Trophoblast cell (in vitro differentiated cells and primary cell): ENCODE measurements at regions not wholly inside any gene's neighbourhood (a gene's known extent, or its start where the extent isn't known, plus 50 kb on each side); places are given as distances from the start of the nearest gene placed in this dataset.

Experiments
- DNase-seq, 2 donors: peaks; one replicate each; pipeline ENCODE4 v3.0.0-alpha.2; 2016
- H2AFZ ChIP-seq: 2 replicates; pipeline ENCODE4 v1.6.1; 2013; ENCODE audit warnings: low read length, moderate library complexity, mild to moderate bottlenecking; ENCODE audit not compliant: insufficient read depth, poor library complexity
- H2AK5ac ChIP-seq: 2 replicates; pipeline ENCODE4 v1.6.1; 2013; ENCODE audit warnings: mild to moderate bottlenecking, low read length
- H2BK120ac ChIP-seq: 2 replicates; pipeline ENCODE4 v1.6.1; 2013; ENCODE audit warnings: low read length, mild to moderate bottlenecking, moderate library complexity; ENCODE audit not compliant: insufficient read depth, poor library complexity
- H2BK12ac ChIP-seq: 2 replicates; pipeline ENCODE4 v1.6.1; 2013; ENCODE audit warnings: mild to moderate bottlenecking, low read length, moderate library complexity
- H2BK5ac ChIP-seq: 2 replicates; pipeline ENCODE4 v1.6.1; 2013; ENCODE audit warnings: low read length, low read depth, moderate library complexity, mild to moderate bottlenecking; ENCODE audit not compliant: poor library complexity
- H3K14ac ChIP-seq: 2 replicates; pipeline ENCODE4 v1.6.1; 2013; ENCODE audit warnings: mild to moderate bottlenecking, low read length
- H3K18ac ChIP-seq: 2 replicates; pipeline ENCODE4 v1.6.1; 2013; ENCODE audit warnings: mild to moderate bottlenecking, low read length
- H3K23ac ChIP-seq: 2 replicates; pipeline ENCODE4 v1.6.1; 2013; ENCODE audit warnings: low read length
- H3K27ac ChIP-seq: 2 replicates; pipeline ENCODE4 v1.5.1; 2013; ENCODE audit warnings: low read depth, mild to moderate bottlenecking, inconsistent platforms, low read length, moderate library complexity
- H3K27me3 ChIP-seq: 2 replicates; pipeline ENCODE4 v1.6.1; 2013; ENCODE audit warnings: inconsistent platforms, mild to moderate bottlenecking, low read length, moderate library complexity; ENCODE audit not compliant: insufficient read depth
- H3K36me3 ChIP-seq, 2 experiments: 1 replicate in 1 of 2; 2 replicates in 1 of 2; pipeline ENCODE4 v1.6.1; 2013; ENCODE audit warnings: low read length in 2 of 2, mild to moderate bottlenecking in 2 of 2, moderate library complexity in 1 of 2; ENCODE audit not compliant: insufficient read depth in 2 of 2, control insufficient read depth in 1 of 2
- H3K4ac ChIP-seq: 2 replicates; pipeline ENCODE4 v1.6.1; 2013; ENCODE audit warnings: low read depth, mild to moderate bottlenecking, low read length, moderate library complexity
- H3K4me1 ChIP-seq, 2 experiments: 1 replicate in 1 of 2; 2 replicates in 1 of 2; pipeline ENCODE4 v1.6.1; 2013; ENCODE audit warnings: low read length in 2 of 2, mild to moderate bottlenecking in 2 of 2, moderate library complexity in 1 of 2; ENCODE audit not compliant: insufficient read depth in 2 of 2, control insufficient read depth in 1 of 2
- H3K4me2 ChIP-seq: 2 replicates; pipeline ENCODE4 v1.6.1; 2013; ENCODE audit warnings: inconsistent platforms, mild to moderate bottlenecking, low read length, moderate library complexity
- H3K4me3 ChIP-seq: 2 replicates; pipeline ENCODE4 v1.5.1; 2013; ENCODE audit warnings: mild to moderate bottlenecking, low read depth, low read length, inconsistent platforms
- H3K79me1 ChIP-seq: one replicate; pipeline ENCODE4 v1.6.1; 2013; ENCODE audit warnings: low read length
- H3K79me2 ChIP-seq: 2 replicates; pipeline ENCODE4 v1.6.1; 2013; ENCODE audit warnings: low read length, mild to moderate bottlenecking; ENCODE audit not compliant: control insufficient read depth, insufficient read depth, poor library complexity
- H3K9ac ChIP-seq: 2 replicates; pipeline ENCODE4 v1.6.1; 2013; ENCODE audit warnings: mild to moderate bottlenecking, low read length
- H3K9me3 ChIP-seq: 2 replicates; pipeline ENCODE4 v1.6.1; 2013; ENCODE audit warnings: low read depth, mild to moderate bottlenecking, control low read depth, inconsistent platforms, low read length; ENCODE audit not compliant: insufficient read depth
- H4K12ac ChIP-seq: 2 replicates; pipeline ENCODE4 v1.6.1; 2013; ENCODE audit warnings: low read depth, mild to moderate bottlenecking, low read length, moderate library complexity
- H4K8ac ChIP-seq: 2 replicates; pipeline ENCODE4 v1.6.1; 2013; ENCODE audit warnings: low read depth, mild to moderate bottlenecking, low read length, moderate library complexity
- H4K91ac ChIP-seq: one replicate; pipeline ENCODE4 v1.6.1; 2013; ENCODE audit warnings: low read depth, mild to moderate bottlenecking, low read length, moderate library complexity
- WGBS: extraction: QIAGEN DNeasy Blood & Tissue Kit; methylation state at CpG from one replicate; pipeline ENCODE4 v1.1.7; 2013; ENCODE audit warnings: missing lambda C conversion rate; ENCODE audit not compliant: insufficient read length, insufficient coverage; ENCODE audit errors: extremely low coverage; 5-methylcytosine and 5-hydroxymethylcytosine counted together

DNA sequence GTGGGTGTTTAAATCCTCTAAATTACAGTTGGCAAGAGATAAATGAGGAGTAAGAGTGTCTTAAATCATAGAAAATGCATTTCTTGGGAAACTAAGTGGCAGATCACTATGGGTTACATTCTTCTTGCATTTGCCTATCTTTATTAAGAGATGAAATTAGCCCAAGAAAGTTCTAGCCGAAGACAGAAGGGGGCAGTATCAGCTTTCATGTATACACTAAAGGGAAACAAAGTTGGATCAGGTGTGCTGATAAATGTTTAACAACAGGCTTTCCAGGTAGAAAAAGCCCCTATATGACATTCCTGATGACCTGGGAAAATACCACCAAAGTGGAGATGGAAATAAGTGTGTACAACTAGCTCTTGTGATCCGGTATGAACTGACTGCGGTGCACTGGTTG is 81.9 kb upstream of the TLR4 start:
- H2BK120ac ChIP-seq: no peak overlapping the region
- no peaks in the 10 kb centered on the region for H3K4me1 ChIP-seq
- WGBS: no CpG with 5 or more reads among the region's 3 CpGs
- no peak overlapping the region for H3K4me3 ChIP-seq
- H3K79me2 ChIP-seq: no peaks in the 10 kb centered on the region
- no peaks in the 10 kb centered on the region for H3K79me1 ChIP-seq
- H2BK12ac ChIP-seq: no peak overlapping the region
- H3K27me3 ChIP-seq: no peaks in the 10 kb centered on the region
- H3K4me2 ChIP-seq: no peak overlapping the region
- no peak overlapping the region for H3K14ac ChIP-seq
- H2AK5ac ChIP-seq: no peak overlapping the region
- H3K9ac ChIP-seq: no peak overlapping the region
- H3K27ac ChIP-seq: no peak overlapping the region
- no peaks in the 10 kb centered on the region for H3K9me3 ChIP-seq
- H4K8ac ChIP-seq: no peak overlapping the region
- DNase-seq: no peak
- no peak overlapping the region for H4K91ac ChIP-seq
- no peak overlapping the region for H3K18ac ChIP-seq
- no peak overlapping the region for H2AFZ ChIP-seq
- no peaks in the 10 kb centered on the region for H3K36me3 ChIP-seq
- H3K4ac ChIP-seq: no peak overlapping the region
- H2BK5ac ChIP-seq: no peak overlapping the region
- no peak overlapping the region for H3K23ac ChIP-seq
- no peak overlapping the region for H4K12ac ChIP-seq

DNA sequence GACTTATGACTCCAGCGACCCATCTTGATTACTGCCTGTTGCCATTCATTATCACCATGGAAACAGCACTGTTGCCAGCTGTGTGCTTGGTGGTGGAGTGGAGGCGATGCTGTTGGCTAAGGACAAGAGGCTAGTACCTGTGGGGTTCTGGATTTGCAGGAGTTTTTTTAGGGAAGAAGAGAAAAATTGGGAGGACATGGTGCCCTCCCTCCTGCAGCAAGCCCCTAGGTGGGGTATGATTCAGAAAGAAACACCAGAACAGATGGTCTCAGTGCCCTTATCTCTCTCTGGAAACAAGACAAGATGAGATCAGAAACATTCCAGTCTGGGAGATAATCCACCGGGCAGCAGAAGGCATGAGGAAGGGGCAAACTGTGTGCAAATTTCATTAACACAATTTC is 87.8 kb upstream of the TLR4 start:
- H3K79me1 ChIP-seq: no peaks in the 10 kb centered on the region
- no peak overlapping the region for H3K4me2 ChIP-seq
- H3K23ac ChIP-seq: no peak overlapping the region
- no peak overlapping the region for H4K12ac ChIP-seq
- no peak overlapping the region for H3K18ac ChIP-seq
- H3K27ac ChIP-seq: no peak overlapping the region
- H2BK120ac ChIP-seq: no peak overlapping the region
- H3K9me3 ChIP-seq: no peaks in the 10 kb centered on the region
- no peak overlapping the region for H2BK5ac ChIP-seq
- H2AFZ ChIP-seq: no peak overlapping the region
- no peak overlapping the region for H3K4me3 ChIP-seq
- H2BK12ac ChIP-seq: no peak overlapping the region
- DNase-seq: peak in 1 of 2 donors; percentile 16
- H3K9ac ChIP-seq: no peak overlapping the region
- no peak overlapping the region for H2AK5ac ChIP-seq
- H3K79me2 ChIP-seq: no peaks in the 10 kb centered on the region
- no peaks in the 10 kb centered on the region for H3K4me1 ChIP-seq
- no peaks in the 10 kb centered on the region for H3K36me3 ChIP-seq
- WGBS: no CpG with 5 or more reads among the region's 3 CpGs
- H3K27me3 ChIP-seq: no peaks in the 10 kb centered on the region
- no peak overlapping the region for H4K8ac ChIP-seq
- no peak overlapping the region for H4K91ac ChIP-seq
- H3K14ac ChIP-seq: no peak overlapping the region
- no peak overlapping the region for H3K4ac ChIP-seq

DNA sequence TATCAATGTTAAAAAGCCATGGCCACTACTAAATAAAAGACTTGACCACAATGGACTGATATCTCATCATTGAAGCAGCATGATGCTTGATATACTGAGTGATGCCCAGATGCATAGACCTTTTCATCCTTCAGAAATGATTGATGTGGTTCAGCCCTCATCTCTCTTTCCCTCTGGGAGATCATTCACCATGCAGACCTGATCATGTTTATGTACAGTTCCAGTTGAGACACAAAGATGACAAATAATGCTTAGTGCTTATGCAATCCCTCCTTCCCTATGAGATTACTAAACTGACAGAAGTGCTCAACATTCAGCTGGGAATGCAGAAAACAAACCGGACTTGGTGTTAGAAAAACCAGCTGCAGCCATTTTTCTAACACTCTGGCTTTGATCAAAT is 91.9 kb upstream of the TLR4 start:
- Histone ChIP-seq H3K79me2 (no peaks in the 10 kb centered on the region), H4K8ac (no peak overlapping the region), H3K18ac (no peak overlapping the region), H2BK12ac (no peak overlapping the region), H2BK5ac (no peak overlapping the region), H2AK5ac (no peak overlapping the region), H4K12ac (no peak overlapping the region), H3K9me3 (no peaks in the 10 kb centered on the region), H3K4me1 (no peaks in the 10 kb centered on the region), H3K14ac (no peak overlapping the region), H3K27me3 (no peaks in the 10 kb centered on the region), H3K4me2 (no peak overlapping the region), H3K23ac (no peak overlapping the region), H3K79me1 (no peaks in the 10 kb centered on the region), H4K91ac (no peak overlapping the region), H3K4ac (no peak overlapping the region), H3K4me3 (no peak overlapping the region), H3K9ac (no peak overlapping the region), H2BK120ac (no peak overlapping the region), H3K27ac (no peak overlapping the region), H3K36me3 (no peaks in the 10 kb centered on the region), H2AFZ (no peak overlapping the region)
- DNase-seq: peak in 1 of 2 donors; percentile 18
- WGBS: no CpG with 5 or more reads among the region's 1 CpG

DNA sequence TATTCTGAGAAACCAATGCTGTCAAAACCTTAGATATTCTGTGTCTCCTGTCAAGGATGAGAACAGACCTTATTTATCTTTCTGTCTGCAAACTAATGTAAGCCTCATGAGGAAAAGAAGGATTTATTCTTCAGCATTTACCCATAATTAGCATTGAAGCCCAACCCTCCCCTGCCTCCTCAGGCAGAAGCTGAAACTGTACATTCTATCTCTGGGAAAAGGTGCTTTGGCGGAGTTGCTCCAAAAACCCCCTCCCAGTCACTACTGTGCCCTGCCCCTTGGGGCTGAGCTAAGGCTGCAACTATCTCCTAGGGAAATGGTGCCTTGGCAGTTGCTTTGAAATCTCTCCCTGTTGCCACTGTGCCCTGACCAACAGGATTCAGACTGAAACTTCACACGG is 106.2 kb upstream of the TLR4 start:
- H3K4me1 ChIP-seq: no peaks in the 10 kb centered on the region
- H3K27ac ChIP-seq: no peak overlapping the region
- H3K36me3 ChIP-seq: no peaks in the 10 kb centered on the region

More for the DNA sequence above, 106.2 kb upstream of the TLR4 start:
- Histone ChIP-seq H2BK120ac (no peak overlapping the region), H2BK12ac (no peak overlapping the region), H3K4me3 (no peak overlapping the region), H3K4ac (no peak overlapping the region), H2BK5ac (no peak overlapping the region), H3K14ac (no peak overlapping the region), H3K27me3 (no peaks in the 10 kb centered on the region), H2AK5ac (no peak overlapping the region), H3K79me1 (no peaks in the 10 kb centered on the region), H3K18ac (no peak overlapping the region), H3K79me2 (no peaks in the 10 kb centered on the region), H4K8ac (no peak overlapping the region), H4K12ac (no peak overlapping the region), H3K9ac (no peak overlapping the region), H3K23ac (no peak overlapping the region), H3K9me3 (no peaks in the 10 kb centered on the region), H3K4me2 (no peak overlapping the region), H2AFZ (no peak overlapping the region), H4K91ac (no peak overlapping the region)
- DNase-seq: no peak
- WGBS: no CpG with 5 or more reads among the region's 2 CpGs
